H1 (cell line): ENCODE measurements at regions not wholly inside any gene's neighbourhood (a gene's known extent, or its start where the extent isn't known, plus 50 kb on each side); places are given as distances from the start of the nearest gene placed in this dataset.

Source experiments
- CTCF ChIA-PET: fragments of 300-600 bp; sonication (Branson Sonifier 250); formaldehyde crosslinking; loops from one replicate; lab custom pipeline; 2021; ENCODE audit not compliant: partially characterized antibody; lab: Charles Lee
- POLR2A ChIA-PET: fragments of 300-600 bp; sonication (Branson Sonifier 250); formaldehyde crosslinking; loops from one replicate; lab custom pipeline; 2021; ENCODE audit warnings: inconsistent platforms; ENCODE audit not compliant: partially characterized antibody; lab: Charles Lee
- DNase-seq, 2 experiments: peaks; one replicate each; pipeline versions ENCODE4 v3.0.0 to v3.0.0-alpha.2; 2010 to 2022; ENCODE audit warnings: low spot score in 2 of 2, low read depth in 1 of 2, mixed read lengths in 1 of 2
- FAIRE-seq: peaks from 2 replicates; lab custom pipeline; 2011; peaks lifted over from hg19 to GRCh38; lab: Jason Lieb, UNC
- H2AFZ ChIP-seq: 2 replicates; pipeline ENCODE4 v1.8.1; 2012; ENCODE audit warnings: low read length, inconsistent platforms
- H2AK5ac ChIP-seq: 2 replicates; pipeline ENCODE4 v1.6.1; 2013; ENCODE audit warnings: low read depth, low read length
- H2BK120ac ChIP-seq: replicated peaks from 2 replicates; pipeline ENCODE3; 2013; ENCODE audit warnings: low read depth, low read length, inconsistent platforms
- H2BK12ac ChIP-seq: 2 replicates; pipeline ENCODE4 v1.6.1; 2013; ENCODE audit warnings: low read depth, low read length
- H2BK15ac ChIP-seq: 2 replicates; pipeline ENCODE4 v1.6.1; 2013; ENCODE audit warnings: low read length
- H2BK20ac ChIP-seq: 2 replicates; pipeline ENCODE4 v1.6.1; 2013; ENCODE audit warnings: low read length
- H2BK5ac ChIP-seq: 2 replicates; pipeline ENCODE4 v1.6.1; 2013; ENCODE audit warnings: low read depth, low read length
- H3K14ac ChIP-seq: 2 replicates; pipeline ENCODE4 v1.6.1; 2013; ENCODE audit warnings: inconsistent platforms; ENCODE audit not compliant: insufficient read length
- H3K18ac ChIP-seq: 2 replicates; pipeline ENCODE4 v1.6.1; 2013; ENCODE audit warnings: low read length; ENCODE audit errors: extremely low read depth
- H3K23ac ChIP-seq: 2 replicates; pipeline ENCODE4 v1.6.1; 2013; ENCODE audit warnings: inconsistent platforms; ENCODE audit not compliant: insufficient read length
- H3K23me2 ChIP-seq: 2 replicates; pipeline ENCODE4 v1.6.1; 2013; ENCODE audit warnings: low read depth, low read length
- H3K27ac ChIP-seq: 2 replicates; pipeline ENCODE4 v1.6.1; 2011; ENCODE audit warnings: low read depth, low read length, inconsistent platforms
- H3K27me3 ChIP-seq, 4 experiments: replicated peaks in 1 of 4; 1 replicate in 1 of 4; 2 replicates in 3 of 4; pipeline versions ENCODE4 v1.6.1 to v1.8.1; 2011 to 2013; ENCODE audit warnings: low read length in 3 of 4, mild to moderate bottlenecking in 3 of 4, inconsistent platforms in 2 of 4, mixed read lengths in 2 of 4, moderate library complexity in 1 of 4; ENCODE audit not compliant: control insufficient read depth in 3 of 4, insufficient read depth in 3 of 4; ENCODE audit errors: extremely low read depth in 1 of 4
- H3K36me3 ChIP-seq, 4 experiments: 2 replicates each; pipeline versions ENCODE4 v1.6.1 to v1.8.1; 2011 to 2013; ENCODE audit warnings: mild to moderate bottlenecking in 4 of 4, low read length in 3 of 4, moderate library complexity in 2 of 4, control low read depth in 1 of 4, inconsistent platforms in 1 of 4; ENCODE audit not compliant: insufficient read depth in 4 of 4, control insufficient read depth in 2 of 4
- H3K4ac ChIP-seq: replicated peaks from 2 replicates; pipeline ENCODE3; 2013; ENCODE audit warnings: low read length, low read depth, mixed read lengths, inconsistent platforms; ENCODE audit not compliant: insufficient read length
- H3K4me1 ChIP-seq, 4 experiments: replicated peaks in 1 of 4; 1 replicate in 1 of 4; 2 replicates in 3 of 4; pipeline versions ENCODE4 v1.6.1 to v1.8.1; 2011 to 2013; ENCODE audit warnings: low read length in 3 of 4, inconsistent platforms in 2 of 4, mixed read lengths in 1 of 4; ENCODE audit not compliant: insufficient read depth in 4 of 4, control insufficient read depth in 3 of 4
- H3K4me2 ChIP-seq, 2 experiments: 2 replicates each; pipeline versions ENCODE4 v1.6.1 to v1.8.1; 2011 to 2013; ENCODE audit warnings: low read depth in 2 of 2, low read length in 2 of 2, control low read depth in 1 of 2, inconsistent platforms in 1 of 2, mild to moderate bottlenecking in 1 of 2; ENCODE audit not compliant: insufficient read depth in 1 of 2
- H3K4me3 ChIP-seq, 4 experiments: fragments of 200-600, 300-600 bp in 1 of 4; sonication (generic), shearing (Covaris generic), sonication (Bioruptor Twin) in 1 of 4; 2 replicates each; pipeline versions ENCODE4 v1.5.1 to v1.8.1; 2011 to 2016; ENCODE audit warnings: low read length in 4 of 4, low read depth in 3 of 4, control low read depth in 2 of 4, inconsistent platforms in 2 of 4, mild to moderate bottlenecking in 2 of 4, mixed read lengths in 1 of 4, moderate library complexity in 1 of 4; ENCODE audit not compliant: insufficient read depth in 2 of 4; ENCODE audit errors: extremely low read depth in 1 of 4
- H3K56ac ChIP-seq: replicated peaks from 2 replicates; pipeline ENCODE3; 2013; ENCODE audit warnings: low read depth, mild to moderate bottlenecking, mixed read lengths, low read length, inconsistent platforms; ENCODE audit not compliant: insufficient read length
- H3K79me1 ChIP-seq: 2 replicates; pipeline ENCODE4 v1.6.1; 2013; ENCODE audit warnings: low read depth, low read length, control low read depth
- H3K79me2 ChIP-seq, 2 experiments: 2 replicates each; pipeline versions ENCODE4 v1.6.1 to v1.8.1; 2012 to 2013; ENCODE audit warnings: low read length in 2 of 2, mild to moderate bottlenecking in 2 of 2, inconsistent platforms in 1 of 2; ENCODE audit not compliant: insufficient read depth in 2 of 2, control insufficient read depth in 1 of 2
- H3K9ac ChIP-seq, 4 experiments: replicated peaks in 1 of 4; 1 replicate in 1 of 4; 2 replicates in 3 of 4; pipeline versions ENCODE4 v1.6.1 to v1.8.1; 2011 to 2013; ENCODE audit warnings: low read depth in 3 of 4, low read length in 3 of 4, control low read depth in 2 of 4, mild to moderate bottlenecking in 2 of 4, moderate library complexity in 2 of 4, inconsistent platforms in 1 of 4; ENCODE audit errors: extremely low read depth in 1 of 4
- H3K9me3 ChIP-seq, 2 experiments: 2 replicates each; pipeline versions ENCODE4 v1.6.1 to v1.8.1; 2012 to 2013; ENCODE audit warnings: mild to moderate bottlenecking in 2 of 2, moderate library complexity in 2 of 2, control low read depth in 1 of 2, inconsistent platforms in 1 of 2, low read depth in 1 of 2, low read length in 1 of 2, mixed read lengths in 1 of 2; ENCODE audit not compliant: insufficient read depth in 2 of 2
- H4K20me1 ChIP-seq, 2 experiments: replicated peaks in 1 of 2; 2 replicates each; pipeline versions ENCODE3 to v1.8.1; 2011 to 2013; ENCODE audit warnings: inconsistent platforms in 2 of 2, low read length in 2 of 2, mild to moderate bottlenecking in 1 of 2; ENCODE audit not compliant: insufficient read depth in 2 of 2, control insufficient read depth in 1 of 2
- H4K5ac ChIP-seq: 2 replicates; pipeline ENCODE4 v1.6.1; 2013; ENCODE audit warnings: low read length, low read depth, mixed read lengths, inconsistent platforms; ENCODE audit not compliant: insufficient read length
- H4K8ac ChIP-seq: 2 replicates; pipeline ENCODE4 v1.8.0; 2013; ENCODE audit warnings: mild to moderate bottlenecking, moderate library complexity, low read length, inconsistent platforms; ENCODE audit not compliant: insufficient read depth; ENCODE audit errors: extremely low read depth
- H4K91ac ChIP-seq: replicated peaks from 2 replicates; pipeline ENCODE3; 2013; ENCODE audit warnings: low read length, mixed read lengths, inconsistent platforms; ENCODE audit not compliant: insufficient read length
- KDM5A ChIP-seq: fragments of 200-600 bp; IDR thresholded peaks from 2 replicates; pipeline ENCODE4 v1.7.1; 2012; ENCODE audit warnings: mild to moderate bottlenecking, low read length, inconsistent platforms, mixed read lengths
- RBBP5 ChIP-seq: IDR thresholded peaks from 2 replicates; pipeline ENCODE4 v1.7.1; 2012; ENCODE audit warnings: low read depth, mild to moderate bottlenecking, inconsistent platforms, low read length, moderate library complexity, borderline replicate concordance
- TAF1 ChIP-seq: IDR thresholded peaks from 2 replicates; pipeline ENCODE4 v1.6.1; 2011; ENCODE audit warnings: mild to moderate bottlenecking, low read depth, low read length
- TAF7 ChIP-seq: optimal IDR thresholded peaks from 2 replicates; pipeline ENCODE3; 2011; ENCODE audit warnings: low read depth, mild to moderate bottlenecking, inconsistent platforms, low read length, moderate library complexity, borderline replicate concordance
- TBP ChIP-seq: IDR thresholded peaks from 2 replicates; pipeline ENCODE4 v1.6.1; 2011; ENCODE audit warnings: low read depth, low read length, improper control_type of control experiment
- TF ChIP-seq, protein P1 (sequence below): IDR thresholded peaks from 2 replicates; pipeline ENCODE4 v1.6.1; 2012; ENCODE audit warnings: inconsistent platforms
- TF ChIP-seq, protein P2 (sequence below): IDR thresholded peaks from 2 replicates; pipeline ENCODE4 v1.6.1; 2012; ENCODE audit warnings: low read length, inconsistent platforms

DNA sequence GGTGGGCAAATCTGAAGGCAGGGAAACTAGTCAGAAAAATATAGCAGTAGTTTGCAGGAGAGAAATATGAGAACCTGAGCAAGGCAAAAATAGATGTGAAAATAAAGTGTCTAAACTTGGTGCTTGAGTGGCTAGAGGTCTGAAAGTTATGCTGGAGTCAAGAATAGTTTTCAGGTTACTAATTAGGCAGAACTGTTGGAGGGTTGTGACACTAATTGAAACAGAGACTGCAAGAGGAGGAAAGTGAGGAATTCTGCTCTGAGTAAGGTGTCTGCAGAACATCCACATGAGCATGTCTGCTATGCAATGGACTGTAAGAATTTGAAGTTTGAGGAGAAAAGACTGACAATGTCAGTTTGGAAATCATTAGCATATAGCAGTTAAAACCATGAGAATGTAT, 444.0 kb upstream of the LRRTM1 start:
- no peaks in the 10 kb centered on the region for H3K79me2 ChIP-seq
- no peak overlapping the region for H2BK15ac ChIP-seq
- POLR2A ChIA-PET, result no interaction called here
- no peak overlapping the region for H4K8ac ChIP-seq
- CTCF ChIA-PET, result no interaction called here
- H3K9ac ChIP-seq, result no peak overlapping the region
- H3K23ac ChIP-seq, result no peak overlapping the region
- no peak overlapping the region for H2BK12ac ChIP-seq
- no peak overlapping the region for H3K4ac ChIP-seq
- H4K20me1 ChIP-seq, result no peaks in the 10 kb centered on the region
- H3K9me3 ChIP-seq, result no peaks in the 10 kb centered on the region
- no peak overlapping the region for H3K4me2 ChIP-seq
- H4K5ac ChIP-seq, result no peak overlapping the region
- H2BK5ac ChIP-seq, result no peak overlapping the region
- DNase-seq (no peak), FAIRE-seq (no peak)
- H3K23me2 ChIP-seq, result no peaks in the 10 kb centered on the region; the same call in 1 of the 2 replicates
- H4K91ac ChIP-seq, result no peak overlapping the region
- no peaks in the 10 kb centered on the region for H3K4me1 ChIP-seq
- H3K27ac ChIP-seq, result no peak overlapping the region
- no peak overlapping the region for H3K14ac ChIP-seq
- H2AFZ ChIP-seq, result no peak overlapping the region
- no peak overlapping the region for H2AK5ac ChIP-seq
- no peak overlapping the region for H2BK20ac ChIP-seq
- no peaks in the 10 kb centered on the region for H3K36me3 ChIP-seq
- no peaks in the 10 kb centered on the region for H3K27me3 ChIP-seq
- H3K4me3 ChIP-seq, result no peak overlapping the region
- no peaks in the 10 kb centered on the region for H3K79me1 ChIP-seq
- H3K18ac ChIP-seq, result no peak overlapping the region
- H2BK120ac ChIP-seq, result no peak overlapping the region
- H3K56ac ChIP-seq, result no peak overlapping the region
- no peak for TF ChIP-seq RBBP5
- TF ChIP-seq, protein P1, sequence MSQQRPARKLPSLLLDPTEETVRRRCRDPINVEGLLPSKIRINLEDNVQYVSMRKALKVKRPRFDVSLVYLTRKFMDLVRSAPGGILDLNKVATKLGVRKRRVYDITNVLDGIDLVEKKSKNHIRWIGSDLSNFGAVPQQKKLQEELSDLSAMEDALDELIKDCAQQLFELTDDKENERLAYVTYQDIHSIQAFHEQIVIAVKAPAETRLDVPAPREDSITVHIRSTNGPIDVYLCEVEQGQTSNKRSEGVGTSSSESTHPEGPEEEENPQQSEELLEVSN, result no peak
- no peak for TF ChIP-seq TBP
- TF ChIP-seq TAF7, result no peak
- TF ChIP-seq, protein P2, sequence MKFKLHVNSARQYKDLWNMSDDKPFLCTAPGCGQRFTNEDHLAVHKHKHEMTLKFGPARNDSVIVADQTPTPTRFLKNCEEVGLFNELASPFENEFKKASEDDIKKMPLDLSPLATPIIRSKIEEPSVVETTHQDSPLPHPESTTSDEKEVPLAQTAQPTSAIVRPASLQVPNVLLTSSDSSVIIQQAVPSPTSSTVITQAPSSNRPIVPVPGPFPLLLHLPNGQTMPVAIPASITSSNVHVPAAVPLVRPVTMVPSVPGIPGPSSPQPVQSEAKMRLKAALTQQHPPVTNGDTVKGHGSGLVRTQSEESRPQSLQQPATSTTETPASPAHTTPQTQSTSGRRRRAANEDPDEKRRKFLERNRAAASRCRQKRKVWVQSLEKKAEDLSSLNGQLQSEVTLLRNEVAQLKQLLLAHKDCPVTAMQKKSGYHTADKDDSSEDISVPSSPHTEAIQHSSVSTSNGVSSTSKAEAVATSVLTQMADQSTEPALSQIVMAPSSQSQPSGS, result no peak
- no peak for TF ChIP-seq KDM5A
- TF ChIP-seq TAF1, result no peak
